ENCODE measurements at regions not wholly inside any gene's neighbourhood (a gene's known extent, or its start where the extent isn't known, plus 50 kb on each side); places are given as distances from the start of the nearest gene placed in this dataset.
"Not testable (repeated sequence)": the region's sequence is repeated elsewhere in the genome, so short reads cannot be mapped to it uniquely, and the experiment has no call there.

DNA sequence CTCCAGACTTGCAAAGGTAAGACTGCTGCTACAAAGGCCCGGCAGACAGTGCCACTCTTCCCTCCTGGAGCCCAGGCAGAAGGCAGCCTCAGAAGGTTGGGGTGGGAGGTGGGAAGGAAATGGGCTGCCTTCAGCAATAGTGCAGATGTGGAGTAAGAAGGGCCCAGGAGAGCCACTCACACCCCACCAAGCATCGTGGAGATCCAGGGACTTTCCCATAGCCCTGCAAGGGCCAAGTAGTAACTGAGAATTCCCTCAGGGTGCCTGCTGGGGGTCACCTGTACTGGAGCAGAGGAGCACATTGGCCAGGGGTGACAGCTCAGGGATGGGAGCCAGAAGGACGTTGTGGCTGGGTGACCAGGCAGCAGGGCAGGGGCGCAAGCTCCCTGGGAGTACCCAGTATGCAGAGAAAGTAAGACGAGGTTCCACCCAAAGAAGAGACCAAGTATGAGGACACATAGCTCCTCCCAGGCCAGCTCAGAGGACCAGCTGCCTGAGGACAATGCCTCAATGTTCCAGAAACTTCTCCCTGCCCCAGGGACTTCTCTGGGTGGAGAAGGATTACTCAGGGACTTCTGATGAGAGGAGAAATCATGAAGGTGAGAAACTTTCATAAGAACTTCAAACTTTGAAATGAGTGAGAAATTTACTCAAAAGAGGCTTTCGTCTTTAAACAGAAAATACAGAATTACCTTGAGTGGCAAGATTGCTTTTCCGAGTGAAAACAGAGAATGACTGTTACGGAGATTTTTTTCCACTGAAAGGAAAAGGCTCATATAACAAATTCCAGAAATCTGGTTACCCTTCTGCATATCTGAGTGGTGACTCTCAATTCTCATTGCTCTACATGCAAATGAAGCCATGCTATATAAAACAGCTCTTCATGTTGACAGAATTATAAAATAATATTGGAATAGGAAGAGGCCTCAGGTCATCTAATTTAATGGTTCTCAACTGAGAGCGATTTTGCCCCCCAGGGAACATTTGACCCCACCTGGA lies 87.9 kb upstream of the TRIO start:
- DNase-seq (ENCODE audit: low spot score) = no peak

DNA sequence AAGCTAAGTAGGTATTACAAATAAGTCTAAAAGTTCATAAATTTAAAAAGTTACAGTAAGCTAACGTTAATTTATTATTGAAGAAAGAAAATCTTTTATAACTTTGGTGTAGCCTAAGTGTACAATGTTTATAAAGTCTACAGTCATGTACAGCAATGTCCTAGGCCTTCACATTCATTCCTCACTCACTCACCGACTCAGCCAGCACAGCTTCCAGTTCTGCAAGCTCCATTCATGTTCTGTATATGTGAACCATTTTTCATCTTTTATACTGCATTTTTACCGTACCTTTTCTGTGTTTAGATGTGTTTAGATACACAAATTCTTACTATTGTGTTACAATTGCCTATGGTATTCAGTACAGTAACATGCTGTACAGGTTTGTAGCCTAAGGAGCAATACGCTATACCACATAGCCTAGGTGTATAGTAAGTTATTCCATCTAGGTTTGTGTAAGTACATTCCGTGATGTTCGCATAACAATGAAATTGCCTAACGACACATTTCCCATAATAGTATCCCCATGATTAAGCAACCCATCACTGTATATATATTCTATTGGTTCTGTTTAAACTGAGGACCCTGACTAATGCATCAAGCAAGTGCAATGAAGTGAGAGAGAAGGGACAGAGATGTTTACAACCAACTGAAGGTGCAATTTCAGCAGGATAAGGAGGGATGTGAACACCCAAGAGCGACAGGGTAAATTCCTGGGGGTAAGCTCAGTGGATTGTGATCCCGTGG lies 88.9 kb upstream of the TRIO start:
- DNase-seq (ENCODE audit: low spot score) = no peak

DNA sequence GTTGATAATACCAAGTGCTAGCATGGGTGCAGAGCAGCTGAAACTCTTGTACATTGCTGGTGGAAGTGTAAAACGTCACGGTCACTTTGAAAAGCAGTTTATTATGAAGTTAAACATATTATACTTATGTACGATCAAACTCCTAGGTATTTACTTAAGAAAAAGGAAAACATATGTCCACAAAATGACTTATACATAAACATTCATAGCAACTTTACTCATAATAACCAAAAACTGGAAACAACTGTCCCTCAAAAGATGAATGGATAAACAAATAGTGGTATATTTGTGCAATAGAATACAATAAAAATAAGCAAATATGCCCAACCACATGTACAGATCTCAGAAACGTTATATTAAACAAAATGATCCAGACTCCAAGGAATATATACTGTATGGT lies 92.3 kb upstream of the TRIO start:
- no peak for DNase-seq (ENCODE audit: low spot score)

DNA sequence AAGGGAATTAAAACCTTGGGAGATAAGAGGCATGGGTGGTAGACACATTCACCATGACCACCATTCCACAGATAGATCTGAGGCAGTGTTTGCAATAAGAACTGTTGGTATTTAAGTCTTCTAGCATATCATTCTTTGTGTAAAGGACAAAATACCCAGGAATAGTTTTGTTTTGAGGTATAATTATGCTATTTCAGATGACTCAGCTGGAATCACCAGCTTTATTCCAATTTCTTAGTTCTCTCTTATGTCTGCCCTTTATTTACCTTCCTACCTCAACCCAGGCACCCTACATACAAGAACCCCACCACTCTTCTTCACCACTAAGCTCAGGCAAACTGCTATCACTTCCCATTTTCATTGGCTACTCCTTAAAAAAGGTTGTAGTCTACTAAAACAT lies 94.7 kb upstream of the TRIO start:
- no peak for DNase-seq (ENCODE audit: low spot score)

DNA sequence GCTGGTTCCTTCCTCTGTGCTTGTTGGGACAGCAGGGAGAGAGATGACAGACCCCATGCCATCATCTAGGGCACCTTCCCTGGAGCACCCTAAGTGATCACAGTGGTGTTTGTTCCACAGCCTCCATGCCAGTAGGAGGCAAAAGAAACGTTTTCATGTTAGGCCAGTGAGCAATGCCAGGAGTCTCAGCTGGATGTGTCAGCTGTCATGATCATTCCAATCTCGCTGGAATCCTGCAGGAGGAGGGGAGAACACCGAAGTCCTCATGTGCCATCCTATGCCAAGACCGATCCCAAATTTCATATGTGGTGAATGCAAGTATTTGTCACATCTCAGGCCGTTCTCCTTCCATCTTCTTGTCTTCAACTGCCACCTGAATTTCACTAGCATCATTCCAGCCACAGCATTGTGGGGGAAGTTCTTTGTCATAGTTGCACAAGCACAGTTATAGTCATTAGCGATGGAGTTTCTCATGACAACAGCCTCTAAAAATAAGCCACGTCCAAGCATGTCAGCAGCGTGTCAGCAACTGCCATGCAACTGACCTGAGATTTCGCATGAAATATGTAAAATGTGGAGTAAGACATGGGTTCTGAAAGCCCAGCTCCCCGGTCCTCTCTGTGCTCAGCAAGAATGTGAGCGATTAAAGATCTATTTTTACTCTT lies 97.2 kb upstream of the DNAH5 start:
- DNase-seq (ENCODE audit: low spot score) = no peak

DNA sequence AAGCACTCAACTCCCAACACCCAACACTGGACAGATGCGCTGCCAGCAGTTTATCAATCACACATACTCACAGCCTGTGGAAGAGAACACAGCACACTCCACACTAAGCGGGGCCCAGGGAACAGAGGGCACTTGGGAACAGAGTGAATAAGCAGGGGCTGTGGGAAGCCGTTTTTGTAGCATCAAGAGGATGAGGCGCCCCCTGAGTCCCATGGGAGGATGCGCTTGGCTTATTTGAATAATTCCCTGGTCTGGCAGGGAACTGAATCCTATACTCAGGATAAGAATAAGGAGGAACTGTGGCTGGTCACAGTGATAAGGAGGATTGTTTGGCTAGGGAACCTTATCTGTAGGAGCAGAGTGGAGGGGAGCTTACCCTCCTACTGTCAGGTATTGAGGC lies 96.1 kb upstream of the DNAH5 start:
- peak; percentile 21 for DNase-seq (ENCODE audit: low spot score)

DNA sequence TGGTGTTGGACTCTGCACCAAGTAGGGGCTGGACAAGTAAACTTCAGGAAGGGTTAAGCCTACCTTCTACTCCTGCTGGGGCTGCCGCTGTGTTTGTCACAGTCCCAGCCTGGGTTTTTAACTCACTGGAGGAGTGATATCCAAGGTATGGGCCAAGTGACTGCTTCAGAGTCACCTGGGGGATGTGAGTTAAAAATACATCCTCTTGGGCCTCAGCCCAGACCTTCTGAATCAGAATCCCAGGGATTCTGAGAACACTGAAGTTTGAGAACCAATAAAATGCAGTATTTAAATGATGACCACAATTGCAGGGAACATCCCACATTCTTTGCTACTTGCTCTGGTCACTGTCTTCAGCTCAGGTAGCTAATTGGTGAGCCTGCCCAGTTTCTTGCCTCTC lies 95.1 kb upstream of the DNAH5 start:
- DNase-seq (ENCODE audit: low spot score) = no peak

DNA sequence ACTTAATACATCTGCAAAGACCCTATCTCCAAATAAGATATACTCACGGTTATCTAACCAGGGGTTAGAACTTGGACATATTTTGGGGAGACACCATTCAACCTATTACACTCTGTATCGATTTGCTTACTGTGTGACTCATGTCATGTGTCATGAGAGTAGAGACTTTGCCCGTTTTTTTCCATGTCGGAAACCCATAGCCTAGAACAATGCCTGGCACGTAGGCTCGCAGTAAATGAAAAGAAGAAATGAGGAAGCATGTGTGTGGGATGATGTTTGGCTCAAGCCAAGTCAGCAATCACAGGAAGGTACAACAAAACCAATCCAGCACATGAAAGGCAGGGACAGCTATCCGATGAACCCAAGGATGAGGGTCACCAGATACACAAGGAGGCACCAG lies 94.6 kb upstream of the DNAH5 start:
- no peak for DNase-seq (ENCODE audit: low spot score)

DNA sequence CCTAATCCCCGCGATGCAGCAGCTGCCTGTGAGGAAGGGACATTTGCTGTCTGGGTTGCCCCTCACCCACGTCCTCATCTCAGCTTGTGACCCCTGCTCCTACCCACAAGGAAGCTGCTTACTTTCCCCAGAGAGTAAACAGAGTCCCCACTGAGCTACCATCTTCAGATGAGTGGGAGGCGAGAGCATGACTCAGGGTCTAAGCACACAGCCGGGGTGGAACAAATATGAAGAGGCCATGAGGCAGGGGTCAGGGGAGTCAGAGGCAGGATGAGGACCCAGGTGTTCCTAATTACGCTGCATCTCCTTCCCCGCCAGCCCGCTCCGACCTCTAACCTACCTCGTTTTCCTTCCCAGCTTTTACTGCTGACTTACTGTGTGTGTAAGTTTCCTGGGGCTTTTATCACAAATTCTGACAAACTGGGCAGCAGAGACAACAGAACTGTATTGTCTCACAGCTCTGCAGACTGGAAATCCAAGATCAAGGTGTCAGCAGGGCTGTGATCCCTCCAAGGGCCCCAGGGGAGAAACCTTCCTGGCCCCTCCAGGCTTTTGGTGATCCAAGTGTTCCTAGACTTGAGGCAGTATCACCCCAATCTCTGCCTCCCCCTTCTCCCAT lies 94.0 kb upstream of the DNAH5 start:
- DNase-seq (ENCODE audit: low spot score) = no peak

DNA sequence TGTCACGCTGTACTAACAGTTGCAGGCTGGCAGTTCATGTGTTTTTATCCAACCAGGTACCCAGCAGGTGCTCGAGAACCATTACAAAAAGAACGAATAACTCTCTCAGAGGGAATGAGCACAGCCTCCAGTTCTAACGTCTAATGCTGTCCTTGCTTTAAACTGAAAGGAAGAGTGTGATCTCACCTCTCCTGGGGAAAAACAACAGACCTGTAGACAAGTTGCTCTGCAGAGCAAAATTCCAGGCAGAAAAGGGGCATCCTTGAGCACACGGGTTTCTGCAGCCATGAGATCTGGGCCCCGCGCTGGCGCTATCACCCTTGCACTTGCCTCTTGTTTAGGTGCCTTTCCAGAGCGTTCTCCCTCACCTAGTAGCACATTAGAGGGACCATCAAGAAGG lies 92.5 kb upstream of the DNAH5 start:
- no peak for DNase-seq (ENCODE audit: low spot score)

DNA sequence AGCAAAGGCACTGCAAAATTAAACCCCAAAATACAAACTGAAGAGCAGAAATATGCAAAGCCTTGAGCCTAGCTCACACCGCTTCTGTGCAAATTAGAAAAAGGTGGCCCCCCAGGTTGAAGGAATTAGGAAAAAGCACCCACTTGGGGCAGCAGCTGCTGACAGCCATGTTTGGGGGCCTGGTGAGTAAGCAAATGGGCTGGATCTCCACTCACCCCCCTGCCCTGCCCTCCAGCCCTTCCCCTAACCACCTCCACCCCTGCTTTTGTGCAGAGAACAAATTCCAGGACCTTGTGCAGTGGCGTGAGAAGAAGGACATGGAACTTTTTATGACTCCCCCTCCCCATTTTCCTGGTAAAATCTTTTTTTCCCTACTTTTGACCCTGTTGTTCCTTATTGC lies 92.0 kb upstream of the DNAH5 start:
- no peak for DNase-seq (ENCODE audit: low spot score)

DNA sequence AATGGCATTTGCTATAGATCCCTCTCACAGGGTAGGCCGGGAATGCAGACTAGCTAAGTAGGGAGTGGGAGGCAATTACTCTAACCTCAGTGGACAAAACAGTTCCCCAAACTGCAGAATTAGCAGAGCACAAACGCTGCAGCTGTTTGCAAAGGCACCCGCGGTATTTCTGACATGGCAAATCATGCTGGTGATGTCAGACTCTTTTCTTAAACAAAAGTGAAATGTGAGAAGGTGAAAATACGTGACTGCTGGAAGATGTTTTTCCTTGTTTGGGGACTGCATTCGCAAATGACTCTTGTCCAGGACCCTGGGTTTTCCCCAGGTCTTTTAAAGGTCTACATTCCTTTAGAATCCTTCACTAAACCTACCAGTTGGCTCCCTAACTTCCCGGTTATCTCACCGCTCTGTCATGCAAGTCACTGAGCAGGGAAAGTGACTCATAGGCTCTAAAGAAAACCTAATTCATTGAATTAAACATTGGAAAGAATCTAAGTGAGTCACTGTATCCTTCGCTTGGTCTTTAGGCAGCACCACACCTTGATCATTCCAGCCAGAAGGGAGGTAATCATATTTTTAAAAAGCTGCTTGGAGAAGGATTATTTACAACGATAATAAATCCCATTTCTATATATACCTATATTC lies 91.5 kb upstream of the DNAH5 start:
- DNase-seq (ENCODE audit: low spot score) = no peak

DNA sequence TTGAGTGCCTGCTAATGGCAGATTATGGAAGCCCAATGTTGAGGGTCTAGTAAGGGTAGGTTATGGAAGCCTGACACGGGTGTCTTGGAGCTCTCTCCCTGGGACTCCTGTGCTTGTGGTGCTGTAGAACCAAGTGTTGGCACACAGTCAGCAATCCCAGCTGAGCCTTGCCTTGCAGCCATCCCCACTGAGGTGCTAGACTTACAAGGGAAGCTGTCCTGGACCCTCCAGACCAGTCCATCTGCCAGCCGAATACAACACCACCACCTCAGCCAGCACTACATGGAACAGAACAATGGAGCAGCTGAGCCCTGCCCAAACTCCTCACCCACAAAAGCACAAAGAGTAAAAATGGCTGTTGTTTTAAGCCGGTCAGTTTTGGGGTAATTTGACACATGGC lies 90.5 kb upstream of the DNAH5 start:
- no peak for DNase-seq (ENCODE audit: low spot score)

DNA sequence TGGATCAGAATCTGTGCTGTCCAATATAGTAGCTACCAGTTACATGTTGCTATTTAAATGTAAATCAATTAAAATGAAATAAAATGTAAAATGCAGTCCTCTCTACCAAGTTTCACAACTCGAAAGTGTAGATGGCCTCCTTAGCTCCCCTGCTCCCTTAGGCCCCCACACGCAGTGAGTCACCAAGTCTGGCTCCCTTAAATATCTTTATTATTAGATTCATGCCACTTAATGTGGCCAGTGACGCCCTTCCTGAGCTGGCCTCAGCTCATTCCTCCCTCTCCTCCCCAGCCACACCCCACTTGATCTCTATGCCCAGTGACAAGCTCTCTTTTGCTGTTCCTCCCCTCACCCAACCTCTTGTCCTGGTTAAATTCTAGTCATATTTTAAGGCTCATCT lies 88.4 kb upstream of the DNAH5 start:
- DNase-seq (ENCODE audit: low spot score) = no peak

DNA sequence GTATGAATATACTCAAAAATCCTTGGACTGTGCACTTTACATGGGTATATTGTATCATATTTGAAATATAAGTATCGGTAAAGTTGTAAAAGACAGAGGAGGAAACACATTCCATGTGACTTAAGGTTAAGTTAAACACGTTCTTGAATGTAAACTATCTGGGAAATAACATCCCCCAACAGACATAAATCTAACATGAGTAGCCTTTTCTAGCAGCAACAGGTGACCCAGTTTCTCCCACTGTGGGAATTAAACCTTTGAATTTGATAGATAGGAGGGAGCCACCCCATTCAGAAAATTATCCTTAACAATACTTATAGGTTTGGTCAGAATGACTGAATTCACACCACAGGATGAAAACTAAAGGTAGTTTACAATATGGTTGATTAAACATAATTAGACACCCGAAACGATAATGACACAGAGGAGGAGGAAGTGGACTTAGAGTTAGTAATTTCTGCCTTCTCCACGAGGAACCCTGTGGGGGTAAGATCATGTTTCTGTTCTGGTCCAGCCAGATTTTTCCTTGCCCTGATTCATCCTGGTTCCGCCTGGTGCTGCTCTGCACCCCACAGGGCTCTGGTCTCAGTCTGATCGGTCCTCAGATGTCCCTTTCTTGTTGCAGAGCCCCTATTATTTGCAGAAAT lies 84.6 kb upstream of the DNAH5 start:
- no peak for DNase-seq (ENCODE audit: low spot score)

DNA sequence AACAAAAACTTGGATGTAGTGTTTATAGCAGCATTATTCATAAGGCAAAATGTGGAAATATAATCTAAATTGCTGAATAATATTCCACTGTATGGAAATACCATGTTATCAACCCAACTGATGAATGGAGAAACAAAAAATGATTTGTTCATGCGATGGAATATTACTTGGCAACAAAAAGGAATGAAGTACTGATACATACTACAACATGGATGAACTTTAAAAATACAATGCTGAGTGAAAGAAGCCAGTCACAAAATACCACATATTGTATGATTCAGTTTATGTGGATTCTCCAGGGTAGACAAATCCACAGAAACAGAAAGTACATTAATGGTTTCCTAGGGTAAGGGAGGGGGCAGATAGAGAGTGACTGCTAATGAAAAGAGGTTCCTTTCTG lies 83.7 kb upstream of the DNAH5 start:
- no peak for DNase-seq (ENCODE audit: low spot score)

DNA sequence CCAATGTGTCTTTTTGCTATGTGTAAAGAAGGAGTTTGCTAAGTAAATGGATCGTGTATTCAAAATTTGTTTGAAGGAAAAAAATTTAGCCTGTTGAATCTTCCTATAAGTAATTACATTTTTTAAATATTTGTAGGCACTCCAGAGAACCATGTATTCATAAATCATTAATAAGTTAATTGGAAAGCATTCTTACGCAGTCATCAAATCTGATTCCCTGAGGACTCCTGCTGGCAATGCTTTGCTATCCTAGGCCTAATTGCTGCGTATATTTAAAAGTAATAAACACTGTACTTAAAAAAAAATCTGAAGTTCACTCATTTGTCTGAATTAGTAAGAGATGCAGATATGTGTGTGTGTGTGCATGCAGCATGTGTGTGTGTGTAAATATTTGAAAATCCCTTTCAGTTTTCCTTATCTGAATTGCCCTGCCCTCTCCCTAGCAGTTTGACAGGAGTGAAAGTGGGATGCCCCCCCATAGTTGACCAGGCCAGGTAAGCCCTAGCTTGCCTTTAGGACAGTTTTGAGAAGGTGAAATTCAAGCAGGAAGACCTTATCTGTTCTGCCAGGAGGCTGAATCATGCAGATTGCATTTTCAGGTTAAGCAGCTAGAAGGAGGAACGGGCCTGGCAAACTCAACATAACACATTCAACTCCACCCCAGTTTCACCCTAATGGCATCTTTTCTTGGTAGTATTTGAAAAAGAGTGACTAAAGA lies 81.2 kb upstream of the DNAH5 start:
- DNase-seq (ENCODE audit: low spot score) = no peak

DNA sequence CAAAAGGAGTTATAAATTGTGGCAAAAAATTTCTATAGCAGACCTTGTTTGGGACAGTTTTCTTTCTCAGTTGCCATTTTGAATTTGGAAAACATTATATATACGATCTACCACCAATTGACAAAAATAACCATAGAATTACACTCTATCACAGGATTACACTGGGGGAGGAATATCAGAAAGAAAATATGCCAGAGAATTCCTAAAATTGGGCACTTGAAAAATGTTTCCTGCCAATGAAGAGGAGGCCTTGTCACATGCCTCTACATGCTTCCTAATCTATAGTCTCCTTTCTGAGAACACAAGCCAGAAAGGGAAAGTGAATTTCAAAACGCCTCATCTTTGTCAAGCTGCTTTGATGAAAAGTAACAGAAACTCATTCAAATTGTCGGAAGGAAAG lies 78.5 kb upstream of the DNAH5 start:
- no peak for DNase-seq (ENCODE audit: low spot score)

DNA sequence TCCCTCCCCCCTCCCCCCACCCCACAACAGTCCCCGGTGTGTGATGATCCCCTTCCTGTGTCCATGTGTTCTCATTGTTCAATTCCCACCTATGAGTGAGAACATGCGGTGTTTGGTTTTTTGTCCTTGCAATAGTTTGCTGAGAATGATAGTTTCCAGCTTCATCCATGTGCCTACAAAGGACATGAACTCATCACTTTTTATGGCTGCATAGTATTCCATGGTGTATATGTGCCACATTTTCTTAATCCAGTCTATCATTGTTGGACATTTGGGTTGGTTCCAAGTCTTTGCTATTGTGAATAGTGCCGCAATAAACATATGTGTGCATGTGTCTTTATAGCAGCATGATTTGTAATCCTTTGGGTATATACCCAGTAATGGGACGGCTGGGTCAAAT lies 76.5 kb upstream of the DNAH5 start:
- DNase-seq (ENCODE audit: low spot score) = not testable (repeated sequence)

DNA sequence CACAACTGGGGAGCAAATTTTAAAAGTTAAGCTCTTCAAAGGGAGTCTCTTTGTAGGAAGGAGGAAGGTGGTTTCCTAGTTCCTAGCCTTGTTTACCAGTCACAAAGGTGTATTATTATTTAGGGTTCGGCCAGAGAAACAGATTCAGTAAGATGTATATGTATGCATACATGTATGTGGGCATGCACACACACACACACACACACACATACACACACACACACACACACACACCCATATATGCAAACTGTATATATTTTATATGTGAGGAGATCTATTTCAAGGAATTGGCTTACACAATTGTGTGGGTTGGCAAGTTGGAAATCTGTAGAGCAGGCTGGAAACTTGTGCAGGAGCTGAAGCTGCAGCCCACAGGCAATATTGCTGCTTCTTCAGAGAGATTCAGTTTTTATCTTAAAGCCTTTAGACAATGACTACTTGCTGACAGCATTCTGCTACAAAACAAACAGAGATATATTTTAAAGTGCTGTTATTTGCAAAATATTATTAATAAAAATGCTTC lies 75.3 kb upstream of the DNAH5 start:
- DNase-seq (ENCODE audit: low spot score) = no peak
